HG03060 (cell line): ENCODE measurements at regions not wholly inside any gene's neighbourhood (a gene's known extent, or its start where the extent isn't known, plus 50 kb on each side); places are given as distances from the start of the nearest gene placed in this dataset.

Experiments
- ATAC-seq: cut with Tn5 transposase; IDR thresholded peaks from one replicate; pipeline ENCODE4 v1.9.1; 2021; ENCODE audit warnings: low read depth, moderate number of reproducible peaks; ENCODE audit not compliant: unreplicated experiment

GRCh38 chr3:132267391-132267993 is 49.7 kb upstream of the ACP3 start:
- no peak for ATAC-seq
